AG04449 (cell line): ENCODE measurements at regions not wholly inside any gene's neighbourhood (a gene's known extent, or its start where the extent isn't known, plus 50 kb on each side); places are given as distances from the start of the nearest gene placed in this dataset.
"Not testable (repeated sequence)": the region's sequence is repeated elsewhere in the genome, so short reads cannot be mapped to it uniquely, and the experiment has no call there.

Experiments used
- CTCF ChIA-PET: fragments of 350-600 bp; formaldehyde crosslinking; extraction: SDS; loops from one replicate; lab custom pipeline; 2021; ENCODE audit warnings: antibody characterized with exemption; lab: Yijun Ruan, JAX
- POLR2A ChIA-PET: fragments of 400-600, 350-600 bp; formaldehyde crosslinking; extraction: SDS; loops from one replicate; lab custom pipeline; 2020; ENCODE audit warnings: antibody characterized with exemption, inconsistent platforms; lab: Yijun Ruan, JAX
- DNase-seq: peaks from one replicate; pipeline ENCODE4 v3.0.0-alpha.2; 2010; ENCODE audit warnings: low read depth, low spot score
- H3K4me3 ChIP-seq: 2 replicates; pipeline ENCODE4 v1.5.1; 2011; ENCODE audit warnings: low read depth, mild to moderate bottlenecking, control low read depth, low read length
- TF ChIP-seq, protein P1 (sequence below): IDR thresholded peaks from one replicate; pipeline ENCODE4 v1.5.1; 2011; ENCODE audit warnings: mild to moderate bottlenecking, moderate library complexity, low read length, control low read depth, inconsistent platforms; ENCODE audit not compliant: insufficient read depth; ENCODE audit errors: missing control alignments

DNA sequence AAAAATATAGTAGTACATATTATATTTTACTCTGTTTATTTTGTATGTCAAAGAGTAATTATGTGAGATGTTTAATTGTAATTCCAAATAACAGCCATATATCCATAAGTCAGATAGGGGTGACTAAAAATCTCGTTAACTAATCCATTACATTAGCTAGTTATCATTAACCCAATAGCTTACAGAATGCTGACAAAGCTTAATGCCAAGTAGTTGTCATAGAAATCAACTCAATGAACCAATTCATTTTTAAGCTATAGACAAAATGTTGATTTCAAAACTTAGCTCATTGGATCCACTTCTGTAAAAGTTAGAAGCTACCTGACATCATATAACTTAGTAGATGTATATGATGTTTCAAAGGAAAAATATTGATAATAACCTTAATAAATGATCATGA lies 206.7 kb upstream of the SLITRK1 start:
- DNase-seq: no peak
- ChIA-PET CTCF (no interaction called here), POLR2A (no interaction called here)
- TF ChIP-seq, protein P1, sequence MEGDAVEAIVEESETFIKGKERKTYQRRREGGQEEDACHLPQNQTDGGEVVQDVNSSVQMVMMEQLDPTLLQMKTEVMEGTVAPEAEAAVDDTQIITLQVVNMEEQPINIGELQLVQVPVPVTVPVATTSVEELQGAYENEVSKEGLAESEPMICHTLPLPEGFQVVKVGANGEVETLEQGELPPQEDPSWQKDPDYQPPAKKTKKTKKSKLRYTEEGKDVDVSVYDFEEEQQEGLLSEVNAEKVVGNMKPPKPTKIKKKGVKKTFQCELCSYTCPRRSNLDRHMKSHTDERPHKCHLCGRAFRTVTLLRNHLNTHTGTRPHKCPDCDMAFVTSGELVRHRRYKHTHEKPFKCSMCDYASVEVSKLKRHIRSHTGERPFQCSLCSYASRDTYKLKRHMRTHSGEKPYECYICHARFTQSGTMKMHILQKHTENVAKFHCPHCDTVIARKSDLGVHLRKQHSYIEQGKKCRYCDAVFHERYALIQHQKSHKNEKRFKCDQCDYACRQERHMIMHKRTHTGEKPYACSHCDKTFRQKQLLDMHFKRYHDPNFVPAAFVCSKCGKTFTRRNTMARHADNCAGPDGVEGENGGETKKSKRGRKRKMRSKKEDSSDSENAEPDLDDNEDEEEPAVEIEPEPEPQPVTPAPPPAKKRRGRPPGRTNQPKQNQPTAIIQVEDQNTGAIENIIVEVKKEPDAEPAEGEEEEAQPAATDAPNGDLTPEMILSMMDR: no peak
- no peak overlapping the region for H3K4me3 ChIP-seq

DNA sequence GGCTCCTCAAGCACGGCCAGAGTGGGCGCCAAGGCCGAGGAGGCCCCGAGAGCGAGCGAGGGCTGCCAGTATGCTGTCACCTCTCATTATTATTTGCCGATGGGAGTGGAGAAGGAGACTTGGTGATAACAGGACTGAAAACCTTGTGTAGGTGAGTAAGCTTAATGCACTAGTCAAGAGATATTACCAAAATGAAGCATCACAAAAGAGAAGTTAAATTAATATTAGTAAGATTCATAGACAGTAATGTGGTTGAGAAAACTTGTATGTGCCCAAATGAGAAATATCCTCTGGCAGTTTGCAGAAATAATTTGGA lies 204.5 kb upstream of the SLITRK1 start:
- ChIA-PET POLR2A (no interaction called here), CTCF (no interaction called here)
- peak overlapping the region; percentile 38 for H3K4me3 ChIP-seq
- DNase-seq: no peak
- TF ChIP-seq, protein P1: no peak

DNA sequence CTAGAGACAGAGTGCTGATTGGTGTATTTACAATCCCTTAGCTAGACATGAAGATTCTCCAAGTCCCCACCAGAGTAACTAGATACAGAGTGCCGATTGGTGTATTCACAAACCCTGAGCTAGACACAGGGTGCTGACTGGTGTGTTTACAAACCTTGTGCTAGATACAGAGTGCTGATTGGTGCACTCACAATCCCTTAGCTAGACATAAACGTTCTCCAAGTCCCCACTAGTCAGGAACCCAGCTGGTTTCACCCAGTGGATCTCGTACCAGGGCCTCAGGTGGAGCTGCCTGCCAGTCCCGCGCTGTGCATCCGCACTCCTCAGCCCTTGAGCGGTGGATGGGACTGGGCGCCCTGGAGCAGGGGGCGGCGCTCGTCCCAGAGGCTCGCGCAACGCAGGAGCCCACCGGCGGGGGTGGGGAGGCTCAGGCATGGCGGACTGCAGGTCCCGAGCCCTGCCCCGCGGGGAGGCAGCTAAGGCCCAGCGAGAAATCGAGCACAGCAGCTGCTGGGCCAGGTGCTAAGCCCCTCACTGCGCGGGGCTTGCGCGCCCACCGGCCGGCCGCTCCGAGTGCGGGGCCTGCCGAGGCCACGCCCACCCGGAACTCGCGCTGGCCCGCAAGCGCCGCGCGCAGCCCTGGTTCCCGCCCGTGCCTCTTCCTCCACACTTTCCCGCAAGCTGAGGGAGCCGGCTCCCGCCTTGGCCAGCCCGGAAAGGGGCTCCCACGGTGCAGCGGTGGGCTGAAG lies 204.0 kb upstream of the SLITRK1 start:
- peak overlapping the region; percentile 38 for H3K4me3 ChIP-seq
- POLR2A ChIA-PET, DNase-seq, CTCF ChIA-PET: not testable (repeated sequence)

DNA sequence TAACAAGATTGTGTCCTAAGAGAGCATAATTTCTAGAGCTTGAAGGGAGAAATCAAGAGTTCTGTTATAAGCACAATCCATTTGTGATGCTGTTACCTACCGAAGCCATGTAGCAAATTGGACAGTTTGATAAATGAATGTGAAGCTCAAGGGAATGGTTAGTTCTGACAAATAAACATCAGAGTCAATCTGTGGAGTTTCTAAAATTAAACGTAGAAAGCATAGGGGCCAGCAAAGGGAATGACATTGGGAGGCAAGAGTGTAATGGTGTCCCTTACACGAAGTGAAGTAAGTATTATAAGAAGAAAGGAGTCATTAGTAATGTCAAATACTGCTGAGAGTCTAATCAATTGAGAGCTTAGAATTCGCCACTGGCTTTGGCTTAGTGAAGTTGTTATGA lies 200.2 kb upstream of the SLITRK1 start:
- H3K4me3 ChIP-seq: no peak overlapping the region
- TF ChIP-seq, protein P1: no peak
- POLR2A ChIA-PET: no interaction called here
- CTCF ChIA-PET: interaction anchor here (0.7 kb wide), 1 partner anchor 10 kb away, joined by 3 read pairs; no protein-coding TSS in a partner anchor
- no peak for DNase-seq

DNA sequence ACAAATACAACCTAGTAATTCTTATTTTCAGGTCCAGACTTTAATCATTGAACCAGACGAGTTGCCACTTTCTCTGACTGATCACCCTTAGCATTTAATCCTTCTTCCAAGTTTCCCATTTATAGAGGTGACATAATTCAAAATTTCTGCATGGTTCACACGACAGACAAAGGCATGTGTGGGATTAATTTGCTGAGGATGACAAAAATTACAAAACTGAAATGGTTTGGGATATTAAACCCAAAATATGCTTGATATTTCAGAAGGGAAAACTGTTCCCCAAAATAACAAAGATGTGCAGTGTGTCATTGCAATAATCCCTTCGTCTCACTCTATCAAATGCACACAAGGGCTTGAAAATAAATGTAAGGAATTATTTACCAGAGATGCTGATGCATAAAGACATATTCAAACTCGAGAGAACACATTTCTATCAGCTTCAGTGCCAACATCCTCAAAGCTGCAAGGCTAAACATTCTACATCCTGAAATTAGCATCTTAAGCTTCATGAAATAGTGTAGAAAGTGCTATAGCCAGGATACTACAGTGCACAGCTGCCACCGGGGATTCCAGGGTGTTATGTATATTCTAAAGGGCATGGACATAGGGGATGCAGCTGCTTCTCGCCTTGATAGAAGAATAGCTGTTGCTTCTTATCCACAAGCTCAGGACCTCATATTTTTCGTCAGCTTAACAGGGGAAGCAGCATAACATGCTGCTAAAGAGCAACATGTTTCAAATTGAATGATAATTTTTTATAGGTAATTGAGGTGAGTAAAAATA lies 198.7 kb upstream of the SLITRK1 start:
- no peak overlapping the region for H3K4me3 ChIP-seq
- TF ChIP-seq, protein P1: no peak
- POLR2A ChIA-PET: no interaction called here
- CTCF ChIA-PET: no interaction called here
- no peak for DNase-seq

DNA sequence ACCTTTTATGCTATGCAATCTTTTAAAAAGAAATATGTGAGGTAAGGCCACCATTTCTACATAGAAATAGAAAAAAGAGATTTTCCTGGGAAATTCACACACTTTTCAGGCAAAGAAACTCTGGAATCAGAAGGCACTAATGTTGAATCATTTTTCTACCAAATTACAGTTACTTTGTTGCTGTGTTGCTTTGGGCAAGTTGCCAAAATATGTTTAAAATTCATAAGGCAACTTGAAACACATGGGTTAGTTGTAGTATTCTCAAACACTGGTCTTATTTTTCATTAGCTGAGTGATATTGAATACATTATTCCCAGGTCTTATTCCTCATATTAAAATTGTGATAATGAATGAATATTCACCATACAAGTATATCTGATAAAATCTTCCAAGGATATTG lies 195.0 kb upstream of the SLITRK1 start:
- TF ChIP-seq, protein P1: no peak
- ChIA-PET POLR2A (no interaction called here), CTCF (no interaction called here)
- H3K4me3 ChIP-seq: no peak overlapping the region
- no peak for DNase-seq
